HG02885 (cell line): ENCODE measurements at regions not wholly inside any gene's neighbourhood (a gene's known extent, or its start where the extent isn't known, plus 50 kb on each side); places are given as distances from the start of the nearest gene placed in this dataset.

Experiments used
- ATAC-seq: cut with Tn5 transposase; IDR thresholded peaks from one replicate; pipeline ENCODE4 v1.9.1; 2021; ENCODE audit warnings: mild to moderate bottlenecking; ENCODE audit not compliant: unreplicated experiment, poor library complexity

DNA sequence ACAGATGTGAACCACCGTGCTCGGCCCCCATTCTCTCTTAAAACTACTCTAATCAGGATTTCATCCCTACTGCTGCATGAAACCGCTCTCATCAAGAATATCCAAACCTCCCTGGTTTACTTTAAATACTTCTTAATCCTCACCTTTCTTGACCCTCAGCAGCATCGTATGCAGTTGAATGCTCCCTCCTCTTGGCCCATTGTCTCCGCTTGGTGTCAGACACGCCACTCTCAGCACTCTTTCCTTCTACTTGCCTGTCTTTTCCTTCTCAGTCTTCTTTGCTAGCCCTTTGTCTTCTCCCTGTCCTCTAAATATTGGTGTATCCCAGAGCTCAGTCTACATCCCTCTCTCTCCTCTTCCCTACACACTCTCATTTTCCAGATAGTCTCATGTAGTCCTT lies 314.9 kb downstream of the MRPL39 start:
- no peak for ATAC-seq

DNA sequence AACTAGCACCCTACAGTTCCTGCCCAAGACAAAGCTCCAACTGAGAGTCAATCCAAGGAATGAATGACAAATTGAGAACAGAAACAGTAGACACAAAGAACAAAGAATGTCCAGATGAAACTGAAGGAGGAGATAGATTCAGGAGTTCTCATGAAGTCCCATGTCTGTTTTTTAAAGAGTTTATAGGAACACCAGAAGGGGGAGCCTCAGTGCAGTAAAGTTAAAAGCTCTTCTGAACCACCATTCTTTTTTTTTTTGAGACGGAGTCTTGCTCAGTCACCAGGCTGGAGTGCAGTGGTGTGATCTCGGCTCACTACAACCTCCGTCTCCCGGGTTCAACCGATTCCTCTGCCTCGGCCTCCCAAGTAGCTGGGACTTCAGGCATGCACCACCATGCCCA lies 323.6 kb downstream of the MRPL39 start:
- ATAC-seq: peak; percentile 56

DNA sequence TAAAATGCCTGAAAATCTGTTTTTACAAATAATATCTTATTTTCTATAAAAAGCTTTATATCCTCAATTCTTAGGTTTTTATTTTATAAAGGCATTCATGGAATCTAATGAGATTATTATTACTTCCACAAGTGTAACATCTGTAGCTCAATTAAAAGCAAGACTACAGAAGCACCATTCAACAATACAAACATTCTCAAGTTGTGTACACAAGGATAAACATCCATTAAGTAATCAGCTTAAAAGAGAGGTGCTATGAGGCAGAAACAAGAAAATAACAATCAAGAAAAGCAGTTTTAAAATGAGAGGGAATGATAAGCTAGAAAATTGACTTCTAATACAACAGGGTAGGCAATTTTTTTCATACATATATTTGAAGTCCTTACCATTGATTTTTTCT lies 326.1 kb downstream of the MRPL39 start:
- no peak for ATAC-seq

DNA sequence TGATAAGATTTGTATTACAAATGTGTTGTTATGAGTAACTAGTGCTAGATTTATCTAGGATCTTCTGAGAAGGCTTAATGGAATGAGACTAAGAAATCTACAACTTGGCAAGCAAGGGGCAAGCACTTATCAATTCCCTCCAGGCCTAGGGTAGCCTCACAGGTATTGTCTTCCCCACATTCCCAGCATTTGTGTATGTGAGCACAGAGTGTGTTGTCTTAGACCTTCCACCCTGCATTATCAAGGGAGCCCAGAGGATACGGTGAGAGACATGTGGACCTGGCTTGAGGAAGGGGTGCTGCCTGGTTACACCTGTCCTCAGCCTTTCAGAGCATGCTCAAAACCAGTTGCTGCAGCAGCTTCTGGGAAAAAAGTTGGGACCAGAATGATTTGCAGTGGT lies 327.2 kb downstream of the MRPL39 start:
- ATAC-seq: no peak

DNA sequence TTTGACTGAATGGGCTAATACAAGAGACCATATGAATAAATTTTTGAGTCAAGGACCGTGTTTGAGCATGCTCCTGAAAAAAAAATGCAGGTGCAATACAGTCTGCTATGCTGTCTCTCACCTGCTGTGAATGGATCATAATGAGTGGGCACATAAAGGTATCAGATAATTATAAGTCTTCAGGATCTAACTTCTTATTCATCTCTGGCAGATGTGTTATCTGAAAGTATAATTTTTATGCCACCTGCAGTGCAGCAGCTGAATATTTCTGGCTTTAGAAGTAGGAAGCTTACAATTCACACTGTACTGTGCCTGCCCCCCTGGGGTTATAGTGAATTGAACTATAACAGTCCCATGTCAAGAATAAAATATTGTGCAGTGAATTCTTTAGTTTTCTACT lies 333.3 kb downstream of the MRPL39 start:
- no peak for ATAC-seq

DNA sequence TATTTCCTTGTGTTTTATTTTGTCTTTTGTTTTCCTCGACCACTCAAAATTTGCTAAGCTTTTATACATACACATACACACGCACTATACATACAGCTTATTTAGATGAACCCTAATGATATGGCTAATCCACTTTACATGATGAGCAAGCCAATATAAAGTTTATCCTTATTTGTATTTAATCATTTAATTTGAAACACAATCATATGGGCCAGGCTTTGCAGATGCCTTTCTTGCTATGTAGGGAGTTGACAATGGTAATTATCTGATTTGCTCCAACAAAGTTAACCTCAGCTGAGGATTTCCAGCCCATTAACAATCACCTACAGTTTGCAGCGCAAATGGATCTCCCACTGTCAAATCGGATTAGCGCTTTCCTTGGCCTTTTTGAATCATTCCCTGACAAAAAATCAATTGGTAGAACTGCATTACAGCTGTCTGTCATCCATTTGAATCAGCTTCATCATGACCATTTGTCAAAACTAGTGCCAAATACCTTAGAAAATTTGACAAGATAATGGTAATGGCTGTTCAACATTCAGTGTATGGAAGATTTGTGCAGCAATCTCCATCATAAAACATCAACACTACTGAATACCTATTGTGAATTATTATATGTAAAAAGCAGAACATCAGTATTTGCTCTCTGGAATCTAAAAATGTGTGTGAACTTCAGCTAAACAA lies 352.6 kb downstream of the MRPL39 start:
- no peak for ATAC-seq

DNA sequence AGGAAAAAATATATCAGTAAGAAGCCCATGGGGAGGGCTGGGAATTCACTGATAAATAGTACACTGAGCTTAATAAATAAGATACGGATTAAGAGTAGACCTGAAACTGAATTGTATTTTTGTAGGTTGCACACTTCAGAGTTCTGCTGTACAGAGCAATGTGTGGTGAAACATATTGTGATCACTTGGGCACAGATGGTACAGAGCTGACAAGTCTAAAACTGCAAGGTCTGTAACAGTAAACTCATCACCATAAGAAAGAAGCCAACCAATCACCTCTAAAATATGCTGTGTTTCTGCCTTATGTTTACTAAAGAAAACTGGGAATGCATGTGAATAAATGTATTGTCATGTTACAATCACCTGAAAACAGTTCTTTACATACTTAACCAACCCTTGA lies 360.7 kb downstream of the MRPL39 start:
- ATAC-seq: no peak

DNA sequence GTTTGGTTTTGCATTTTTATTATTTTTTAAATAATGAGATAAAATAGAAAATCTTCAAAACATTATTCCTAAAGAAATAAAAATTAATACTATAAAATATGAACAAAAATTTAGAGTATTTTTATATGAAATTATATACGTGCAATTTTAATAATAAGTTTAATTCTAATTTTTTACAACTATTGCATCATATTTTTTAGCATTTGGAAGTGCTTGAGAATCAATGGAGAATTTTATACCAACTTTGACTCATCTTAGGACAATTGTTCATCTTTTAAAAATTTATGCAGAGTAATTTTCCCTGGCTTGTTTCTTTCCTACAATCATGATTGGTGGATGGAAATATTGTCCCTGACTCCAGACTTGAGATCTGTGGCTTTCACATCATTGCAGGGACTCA lies 362.5 kb downstream of the MRPL39 start:
- no peak for ATAC-seq

DNA sequence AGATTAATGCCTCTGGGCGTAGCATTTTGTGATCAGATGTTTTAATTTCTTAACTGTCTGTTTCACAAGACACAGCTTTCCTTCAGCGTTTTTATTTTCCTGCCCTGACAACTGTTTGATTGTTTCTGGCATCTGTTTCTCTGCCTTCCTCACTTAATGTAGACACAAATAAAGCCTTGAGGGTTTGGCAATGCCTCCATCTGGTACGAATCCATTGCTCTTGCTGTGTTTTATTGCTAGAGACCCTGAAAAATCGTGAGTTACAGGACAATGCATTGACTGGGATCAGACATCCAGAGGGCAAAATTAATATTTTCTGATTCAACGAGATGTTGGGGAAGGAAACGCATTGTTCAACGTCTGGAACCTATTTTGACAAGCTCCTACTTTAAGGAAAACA lies 363.5 kb downstream of the MRPL39 start:
- no peak for ATAC-seq

DNA sequence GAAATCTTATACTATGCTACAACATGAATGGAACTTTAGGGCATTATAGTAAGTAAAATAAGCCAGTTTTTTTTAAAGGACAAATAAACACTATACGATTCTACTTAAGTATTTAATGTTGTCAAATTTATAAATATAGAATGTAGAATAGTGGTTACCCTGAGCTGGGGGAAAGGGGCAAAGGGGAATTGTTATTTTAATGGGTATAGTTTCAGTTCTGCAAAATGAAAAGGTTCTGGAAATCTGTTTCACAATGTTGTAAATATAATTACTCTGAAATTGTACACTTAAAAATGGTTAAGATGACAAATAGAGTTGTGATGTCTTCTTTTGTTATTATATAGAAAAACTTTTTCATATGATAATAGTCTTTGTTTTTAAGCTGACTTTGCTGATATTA lies 366.3 kb downstream of the MRPL39 start:
- ATAC-seq: no peak

DNA sequence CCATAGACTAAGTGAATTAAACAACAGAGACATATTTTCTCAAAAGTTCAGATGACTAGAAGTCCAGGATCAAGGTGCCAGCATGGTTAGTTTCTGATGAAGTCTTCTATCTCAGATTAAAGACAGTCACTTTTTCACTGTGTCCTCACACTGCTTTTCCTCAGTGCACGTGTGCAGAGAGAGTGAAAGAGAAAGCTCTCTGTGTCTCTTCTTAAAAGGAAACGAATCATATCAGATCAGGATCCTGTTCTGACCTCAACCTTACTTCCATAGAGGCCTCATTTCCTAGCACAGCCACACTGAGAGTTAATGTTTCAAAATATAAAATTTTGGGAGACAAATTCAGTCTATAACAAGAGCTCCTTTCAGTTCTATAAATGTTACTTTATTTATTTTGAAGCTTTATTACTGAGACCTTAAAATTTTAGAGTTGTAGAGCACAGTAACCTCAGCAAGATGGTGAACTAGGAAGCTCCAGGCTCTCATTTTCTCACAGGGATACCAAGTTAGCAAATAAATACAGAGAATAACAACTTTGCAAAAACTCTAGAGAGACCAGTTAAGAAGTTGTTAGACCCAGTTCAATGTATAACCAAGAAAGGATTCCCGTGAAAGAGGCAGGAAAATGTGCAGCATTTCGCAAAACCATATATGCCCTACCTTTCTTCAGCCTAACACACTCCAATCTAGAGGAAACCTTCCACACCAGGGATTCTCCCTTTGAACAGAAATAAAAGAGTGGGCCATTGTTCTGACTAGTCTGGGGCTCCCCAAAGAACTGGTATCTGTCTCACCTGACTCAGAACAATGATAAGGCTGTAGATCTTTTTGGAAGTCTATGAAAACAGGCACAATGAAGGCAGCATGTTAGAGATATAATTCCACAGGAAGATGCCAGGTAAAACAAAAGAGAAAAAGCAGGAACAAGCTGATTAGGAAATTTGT lies 372.2 kb downstream of the MRPL39 start:
- peak; percentile 78 for ATAC-seq

DNA sequence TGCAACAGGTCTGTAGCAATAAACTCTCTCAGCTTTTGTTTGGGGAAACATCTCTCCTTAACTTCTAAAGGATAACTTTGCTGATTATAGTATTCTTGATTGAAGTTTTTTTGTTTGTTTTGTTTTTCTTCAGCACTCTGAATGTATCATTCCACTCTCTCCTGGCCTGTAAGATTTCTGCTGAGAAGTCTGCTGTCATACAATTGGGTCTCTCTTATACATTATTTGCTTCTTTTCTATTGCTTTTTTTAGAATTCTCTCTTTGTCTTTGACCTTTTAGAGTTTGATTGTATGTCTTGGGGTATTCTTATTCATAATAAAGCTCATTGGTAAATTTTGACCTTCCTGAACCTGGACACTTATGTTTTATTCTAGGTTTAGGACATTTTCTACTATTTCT lies 386.3 kb downstream of the MRPL39 start:
- ATAC-seq: no peak

DNA sequence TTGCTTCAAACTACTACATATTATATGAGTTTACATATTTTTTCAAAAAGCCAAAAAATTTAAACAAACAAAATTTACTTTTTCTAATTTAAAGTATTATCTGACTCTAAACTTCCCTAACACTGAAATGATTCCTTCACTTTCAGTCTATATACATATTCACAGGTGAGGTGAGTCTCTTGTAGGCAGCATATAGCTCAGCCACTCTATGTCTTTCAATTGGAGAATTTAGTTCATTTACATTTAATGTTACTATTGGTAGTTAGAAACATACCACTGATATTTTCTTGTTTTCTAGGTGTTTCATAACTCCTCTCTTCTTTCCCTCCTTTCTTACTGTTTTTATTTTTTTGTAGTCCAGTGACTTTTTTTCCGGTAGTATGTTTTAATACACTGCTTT lies 387.1 kb downstream of the MRPL39 start:
- ATAC-seq: no peak

DNA sequence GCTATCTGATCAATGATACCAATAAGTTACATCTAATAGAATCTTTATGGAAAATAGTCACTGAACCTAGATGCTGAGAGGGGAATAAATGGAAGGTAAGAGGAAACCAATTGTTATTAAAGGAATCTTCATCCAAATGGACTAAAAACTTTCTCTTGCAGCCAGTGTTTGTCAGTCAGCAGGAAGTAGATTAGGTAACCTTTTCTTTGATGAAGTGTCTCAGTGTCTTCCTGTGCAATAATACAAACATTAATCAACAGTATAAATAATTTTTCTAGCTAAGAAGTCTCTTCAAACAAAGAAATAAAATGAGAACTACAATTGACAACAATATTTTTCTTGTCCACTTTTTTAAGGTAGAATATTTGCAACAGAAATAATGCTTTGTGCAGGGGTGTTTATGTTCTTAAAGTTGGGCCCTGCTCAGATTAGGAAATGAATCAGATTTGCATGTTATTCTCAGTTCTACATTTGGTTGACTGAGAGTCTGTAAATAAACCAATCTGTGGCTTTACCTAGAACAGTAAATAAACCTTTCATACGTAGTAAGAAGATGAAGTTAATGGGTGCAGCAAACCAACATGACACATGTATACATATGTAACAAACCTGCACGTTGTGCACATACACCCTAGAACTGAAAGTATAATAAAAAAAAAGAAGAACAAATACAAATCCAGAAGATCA lies 391.4 kb downstream of the MRPL39 start:
- peak; percentile 96 for ATAC-seq

DNA sequence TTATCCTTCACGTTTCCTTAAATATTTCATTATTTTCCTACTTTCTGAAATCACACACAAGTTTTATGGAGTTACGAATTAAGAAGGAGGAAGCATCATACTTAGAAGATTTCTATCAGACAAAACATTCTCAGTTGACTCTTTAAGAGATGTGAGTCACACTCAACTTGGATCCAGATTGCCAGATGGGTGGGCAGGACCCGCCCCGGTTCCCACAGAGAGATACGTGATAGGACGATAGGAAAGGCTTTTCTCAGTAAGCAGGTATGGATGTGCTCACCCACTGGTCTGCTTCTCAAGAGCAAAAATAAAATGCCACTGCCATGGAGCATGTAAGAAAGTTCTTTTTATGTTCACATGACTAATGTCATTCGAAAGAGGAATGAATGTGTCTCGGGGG lies 392.6 kb downstream of the MRPL39 start:
- no peak for ATAC-seq

DNA sequence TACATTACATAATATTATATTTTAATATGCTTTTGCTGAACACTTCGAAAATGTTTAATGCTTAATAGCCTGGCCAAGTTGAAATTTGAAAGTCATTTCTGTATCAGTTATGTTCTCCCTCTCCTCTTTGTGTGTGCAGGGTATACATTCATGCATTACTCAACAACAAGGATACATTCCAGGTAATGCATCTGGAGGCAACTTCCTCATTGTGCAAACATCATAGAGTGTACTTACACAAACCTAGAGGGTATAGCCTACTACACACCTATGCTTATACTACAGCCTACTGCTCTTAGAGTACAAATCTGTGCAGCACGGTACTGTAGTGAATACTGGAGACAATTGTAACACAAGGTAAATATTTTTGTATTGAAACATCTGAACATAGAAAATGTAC lies 407.3 kb downstream of the MRPL39 start:
- ATAC-seq: no peak

DNA sequence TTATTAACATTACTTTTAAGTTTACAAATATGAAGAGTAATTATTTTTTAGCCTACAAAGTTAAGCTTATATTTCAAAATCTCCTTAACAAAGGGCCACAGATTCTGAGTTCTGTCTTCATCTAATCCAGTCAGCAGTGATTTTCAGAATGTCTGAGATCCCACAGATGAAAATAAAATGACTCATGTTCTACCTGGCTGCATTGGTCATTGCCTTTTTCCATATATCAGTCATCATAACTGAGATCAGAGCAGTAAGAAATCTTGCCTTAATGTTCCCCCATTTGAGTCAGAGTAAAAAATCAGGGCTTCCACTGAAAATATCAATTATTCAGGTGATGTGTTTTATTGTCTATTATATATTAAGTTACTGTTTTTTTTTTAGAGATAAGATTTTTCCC lies 416.1 kb downstream of the MRPL39 start:
- ATAC-seq: peak; percentile 66

DNA sequence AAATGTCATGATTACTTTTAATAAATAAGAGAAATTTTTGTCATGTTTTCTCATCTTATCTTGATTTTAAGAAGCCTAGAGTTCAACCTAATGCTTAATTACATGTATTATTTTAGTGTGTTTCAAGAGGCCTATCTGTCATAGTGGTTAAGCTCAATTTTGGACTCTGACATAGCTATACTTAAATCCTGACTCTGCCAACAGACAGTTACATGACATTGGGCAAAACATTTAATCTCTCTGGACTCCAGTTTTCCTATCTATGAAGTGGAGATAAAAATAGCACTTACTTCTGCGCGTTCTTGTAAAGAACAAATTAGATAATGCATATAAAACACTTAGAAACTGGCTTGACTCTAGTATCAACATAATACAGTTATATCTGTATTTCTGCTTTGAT lies 417.8 kb downstream of the MRPL39 start:
- no peak for ATAC-seq

DNA sequence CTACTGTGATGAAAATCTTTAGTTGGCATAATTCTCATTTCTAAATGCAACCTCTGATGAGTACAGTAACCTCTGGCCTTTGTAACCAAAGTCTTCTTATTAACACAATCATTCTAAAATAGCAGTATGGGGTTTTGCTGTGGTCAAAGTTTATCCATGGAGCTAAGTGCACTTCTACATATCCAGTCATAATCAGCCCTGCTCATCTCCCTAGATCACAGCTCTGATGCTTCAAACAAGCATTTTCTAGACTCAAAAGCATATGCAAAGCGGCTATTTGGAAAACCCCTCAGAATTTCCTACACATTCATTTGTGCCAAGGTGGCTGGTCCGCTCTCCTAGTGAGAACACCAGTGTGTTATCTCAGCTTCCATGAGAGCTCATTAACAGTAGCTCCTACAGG lies 418.6 kb downstream of the MRPL39 start:
- ATAC-seq: peak; percentile 74

DNA sequence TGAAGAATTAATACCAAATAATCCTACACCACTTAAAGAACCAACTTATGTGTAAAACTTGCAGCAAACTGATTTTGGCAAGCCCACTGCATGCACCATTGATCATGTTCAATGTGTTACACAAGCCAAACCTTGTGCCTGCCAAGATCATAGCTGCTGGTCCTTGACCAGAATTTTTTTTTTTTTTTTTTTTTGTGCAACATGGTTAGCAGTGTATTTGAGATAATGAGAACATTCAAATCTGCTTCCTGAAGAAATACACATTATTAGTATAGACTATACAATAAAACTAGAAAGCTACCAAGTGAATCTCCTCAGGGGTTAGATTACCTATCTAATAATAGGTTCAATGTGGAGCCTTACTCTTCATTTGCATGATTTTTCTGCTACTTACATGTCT lies 421.0 kb downstream of the MRPL39 start:
- ATAC-seq: peak; percentile 37

DNA sequence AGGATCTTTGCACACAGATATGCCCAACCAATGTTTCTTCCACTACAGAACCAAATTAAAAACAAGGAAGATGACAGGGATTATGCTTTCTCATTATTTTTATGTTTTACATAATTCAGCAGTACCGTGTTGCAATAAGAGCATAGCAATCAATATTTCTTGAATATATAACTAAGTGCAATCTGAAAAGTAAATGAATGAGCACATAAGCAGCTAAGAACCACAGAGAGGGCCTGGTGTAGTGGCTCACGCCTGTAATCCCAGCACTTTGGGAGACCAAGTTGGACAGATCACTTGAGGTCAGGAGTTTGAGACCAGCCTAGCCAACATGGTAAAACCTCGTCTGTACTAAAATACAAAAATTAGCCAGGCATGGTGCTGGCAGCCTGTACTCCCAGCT lies 423.7 kb downstream of the MRPL39 start:
- no peak for ATAC-seq
